Activated CD8-positive, alpha-beta T cell treated with anti-CD3 and anti-CD28 coated beads for 36 hours (primary cell): ENCODE measurements at regions not wholly inside any gene's neighbourhood (a gene's known extent, or its start where the extent isn't known, plus 50 kb on each side); places are given as distances from the start of the nearest gene placed in this dataset.

ENCODE experiments used
- ATAC-seq: fragments of 200-7000 bp; cut with Tn5 transposase; one replicate; pipeline ENCODE4 v1.10.0; 2021; ENCODE audit warnings: mild to moderate bottlenecking, moderate library complexity
- CTCF ChIA-PET: fragments of 350-600 bp; sonication (Branson Sonifier 250); formaldehyde crosslinking; loops from one replicate; lab custom pipeline; 2021; ENCODE audit warnings: antibody characterized with exemption; lab: Charles Lee
- POLR2A ChIA-PET: fragments of 350-600 bp; sonication (Branson Sonifier 250); formaldehyde crosslinking; loops from one replicate; lab custom pipeline; 2021; ENCODE audit warnings: antibody characterized with exemption; lab: Charles Lee
- DNase-seq: peaks from one replicate; pipeline ENCODE4 v3.0.0-alpha.2; 2020
- H3K27ac Mint-ChIP-seq: one replicate; pipeline ENCODE4 v1.8.0; 2021; ENCODE audit warnings: mild to moderate bottlenecking, mixed read lengths
- H3K27me3 Mint-ChIP-seq: one replicate; pipeline ENCODE4 v1.8.0; 2021; ENCODE audit warnings: mixed read lengths
- H3K36me3 Mint-ChIP-seq: one replicate; pipeline ENCODE4 v1.8.0; 2021; ENCODE audit warnings: low read depth, mixed read lengths
- H3K4me1 Mint-ChIP-seq: one replicate; pipeline ENCODE4 v1.8.0; 2021; ENCODE audit warnings: low read depth, mixed read lengths
- H3K4me3 Mint-ChIP-seq: one replicate; pipeline ENCODE4 v1.8.0; 2021; ENCODE audit warnings: mild to moderate bottlenecking, moderate library complexity, mixed read lengths
- H3K9me3 Mint-ChIP-seq: one replicate; pipeline ENCODE4 v1.8.0; 2021; ENCODE audit warnings: mixed read lengths
- intact Hi-C: fragments of 100-400 bp; cut with micrococcal nuclease; formaldehyde crosslinking; loops from one replicate; pipeline ENCODE4 v1.10.0; 2022
- TF ChIP-seq, protein P1 (sequence below): fragments of 200-600 bp; IDR thresholded peaks from one replicate; pipeline ENCODE4 v1.8.0; 2022; ENCODE audit warnings: antibody characterized with exemption, mild to moderate bottlenecking

DNA sequence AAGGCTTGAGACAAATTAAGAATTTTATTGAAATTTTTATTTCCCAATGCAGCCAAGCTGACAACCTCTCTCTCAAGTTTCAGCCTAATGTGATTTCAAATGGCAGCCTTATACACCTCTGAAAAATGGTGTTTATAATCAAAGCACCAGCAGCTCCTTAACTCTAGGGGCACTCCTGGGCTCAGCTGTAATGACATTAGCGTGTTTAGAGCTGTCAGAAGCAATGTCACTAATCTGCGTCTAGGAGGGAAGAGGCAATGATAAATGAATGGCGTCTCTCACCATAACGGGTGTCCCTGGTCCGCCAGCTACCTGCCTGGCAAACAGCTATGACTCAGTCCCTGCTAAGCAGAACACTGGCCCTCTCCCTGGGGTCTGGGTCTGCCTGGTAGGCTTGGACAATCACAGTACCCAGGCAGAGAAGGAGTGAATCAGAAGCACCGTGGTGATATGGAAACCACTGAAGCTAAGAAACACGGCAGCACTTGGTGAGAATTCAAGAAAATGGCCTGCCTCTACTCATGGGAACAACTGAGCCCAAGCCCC lies 131.8 kb upstream of the VSTM2B start:
- Mint-ChIP-seq H3K27ac (no peak overlapping the region), H3K36me3 (no peaks in the 10 kb centered on the region), H3K9me3 (peaks cover 14% of the 10 kb centered on the region), H3K4me1 (no peaks in the 10 kb centered on the region), H3K27me3 (no peaks in the 10 kb centered on the region), H3K4me3 (no peak overlapping the region)
- ATAC-seq: no peak
- no peak for DNase-seq
- TF ChIP-seq, protein P1, sequence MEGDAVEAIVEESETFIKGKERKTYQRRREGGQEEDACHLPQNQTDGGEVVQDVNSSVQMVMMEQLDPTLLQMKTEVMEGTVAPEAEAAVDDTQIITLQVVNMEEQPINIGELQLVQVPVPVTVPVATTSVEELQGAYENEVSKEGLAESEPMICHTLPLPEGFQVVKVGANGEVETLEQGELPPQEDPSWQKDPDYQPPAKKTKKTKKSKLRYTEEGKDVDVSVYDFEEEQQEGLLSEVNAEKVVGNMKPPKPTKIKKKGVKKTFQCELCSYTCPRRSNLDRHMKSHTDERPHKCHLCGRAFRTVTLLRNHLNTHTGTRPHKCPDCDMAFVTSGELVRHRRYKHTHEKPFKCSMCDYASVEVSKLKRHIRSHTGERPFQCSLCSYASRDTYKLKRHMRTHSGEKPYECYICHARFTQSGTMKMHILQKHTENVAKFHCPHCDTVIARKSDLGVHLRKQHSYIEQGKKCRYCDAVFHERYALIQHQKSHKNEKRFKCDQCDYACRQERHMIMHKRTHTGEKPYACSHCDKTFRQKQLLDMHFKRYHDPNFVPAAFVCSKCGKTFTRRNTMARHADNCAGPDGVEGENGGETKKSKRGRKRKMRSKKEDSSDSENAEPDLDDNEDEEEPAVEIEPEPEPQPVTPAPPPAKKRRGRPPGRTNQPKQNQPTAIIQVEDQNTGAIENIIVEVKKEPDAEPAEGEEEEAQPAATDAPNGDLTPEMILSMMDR: no peak
- POLR2A ChIA-PET: no interaction called here
- CTCF ChIA-PET: no interaction called here
- intact Hi-C loops: no loop called here

DNA sequence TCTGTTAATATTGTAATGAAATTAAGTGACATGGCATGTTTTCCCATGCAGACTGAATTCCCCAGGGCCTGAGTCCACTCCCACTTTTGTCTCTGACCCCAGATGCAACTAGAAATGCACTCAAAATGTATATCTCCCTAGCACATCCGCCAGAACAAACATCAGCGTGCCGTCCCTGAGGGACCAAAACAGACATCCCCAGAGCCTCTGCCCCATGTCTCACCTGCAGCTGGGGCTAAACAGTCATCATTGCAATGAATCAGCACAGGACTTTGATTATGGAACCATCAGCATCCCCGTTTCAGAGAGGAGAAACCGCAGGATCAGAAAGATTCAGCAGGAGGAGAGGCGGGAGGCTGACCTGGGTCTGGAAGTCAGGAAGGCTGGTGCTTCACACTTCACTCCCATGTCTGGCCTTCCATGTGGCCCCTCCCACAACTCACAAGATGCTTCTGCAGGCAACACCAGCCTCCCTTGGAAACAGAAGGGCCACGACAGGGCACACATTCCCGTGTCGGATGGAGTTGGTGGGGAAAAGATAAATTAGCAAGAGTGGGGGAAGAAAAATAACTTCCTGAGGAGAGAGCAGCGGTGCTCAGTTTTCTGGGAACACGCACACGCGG lies 130.6 kb upstream of the VSTM2B start:
- Mint-ChIP-seq H3K27me3 (no peaks in the 10 kb centered on the region), H3K27ac (no peak overlapping the region), H3K9me3 (peaks cover 14% of the 10 kb centered on the region), H3K4me3 (no peak overlapping the region), H3K4me1 (no peaks in the 10 kb centered on the region), H3K36me3 (no peaks in the 10 kb centered on the region)
- TF ChIP-seq, protein P1: no peak
- ChIA-PET POLR2A (no interaction called here), CTCF (no interaction called here)
- ATAC-seq: no peak
- intact Hi-C loops: no loop called here
- no peak for DNase-seq

DNA sequence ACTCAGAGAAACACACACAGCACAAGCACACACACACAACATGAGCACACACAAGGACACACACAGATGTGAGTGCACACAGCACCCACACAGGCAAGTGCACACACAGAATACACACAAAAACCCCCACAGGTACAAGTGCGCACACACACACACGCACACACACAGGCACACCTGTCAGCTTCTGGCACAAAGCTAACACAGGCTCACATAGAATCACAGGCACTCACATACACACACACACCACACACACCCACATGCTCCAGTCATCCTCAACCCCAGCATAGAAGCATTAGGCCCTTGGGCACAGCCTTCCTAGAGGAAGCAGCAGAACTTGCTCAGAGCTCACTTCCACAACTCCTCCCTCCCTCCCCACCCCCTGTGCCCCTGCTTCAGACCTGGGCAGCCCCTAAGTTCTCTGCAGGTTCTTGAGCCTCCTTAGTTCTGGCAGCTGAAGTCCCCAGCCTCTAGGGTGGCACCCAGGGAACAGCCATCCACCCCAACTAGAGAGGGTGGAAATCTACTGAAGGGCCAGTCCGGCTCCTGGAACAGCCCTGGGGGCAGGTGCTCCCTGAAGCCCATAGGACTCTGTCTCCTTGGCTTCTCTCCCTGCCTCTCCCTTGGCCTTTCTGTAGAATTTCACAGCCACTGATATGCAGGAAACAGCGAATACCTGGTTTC lies 129.9 kb upstream of the VSTM2B start:
- Mint-ChIP-seq H3K27ac (no peak overlapping the region), H3K36me3 (no peaks in the 10 kb centered on the region), H3K4me3 (no peak overlapping the region), H3K4me1 (no peaks in the 10 kb centered on the region), H3K27me3 (no peaks in the 10 kb centered on the region), H3K9me3 (peaks cover 11% of the 10 kb centered on the region)
- ChIA-PET POLR2A (no interaction called here), CTCF (no interaction called here)
- DNase-seq (no peak), ATAC-seq (no peak)
- intact Hi-C loops: no loop called here
- TF ChIP-seq, protein P1: no peak

DNA sequence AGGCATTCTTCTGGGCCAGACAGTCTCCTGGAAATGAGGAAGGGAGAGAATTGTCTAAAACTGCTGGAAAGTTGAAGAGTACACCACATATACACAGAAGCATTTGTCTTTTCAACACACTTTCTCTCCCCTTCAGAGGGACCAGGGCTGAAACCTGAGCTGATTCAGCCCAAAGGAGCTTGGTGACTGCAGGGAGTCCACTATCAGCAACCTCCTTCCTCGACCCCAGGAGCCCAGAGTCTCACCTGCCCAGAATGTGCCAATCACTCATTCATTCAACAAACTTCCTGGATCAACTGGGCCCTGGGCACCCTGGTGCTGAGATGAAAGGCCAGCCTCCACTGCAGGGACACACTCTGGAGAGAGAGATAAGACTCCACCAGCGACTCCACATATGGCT lies 128.9 kb upstream of the VSTM2B start:
- no peaks in the 10 kb centered on the region for H3K36me3 Mint-ChIP-seq
- H3K27ac Mint-ChIP-seq: no peak overlapping the region
- no peak for DNase-seq
- H3K4me1 Mint-ChIP-seq: no peaks in the 10 kb centered on the region
- no peak overlapping the region for H3K4me3 Mint-ChIP-seq
- CTCF ChIA-PET: no interaction called here
- no peak for ATAC-seq
- H3K9me3 Mint-ChIP-seq: peaks cover under 1% of the 10 kb centered on the region
- intact Hi-C loops: no loop called here
- H3K27me3 Mint-ChIP-seq: no peaks in the 10 kb centered on the region
- TF ChIP-seq, protein P1: no peak
- POLR2A ChIA-PET: no interaction called here

DNA sequence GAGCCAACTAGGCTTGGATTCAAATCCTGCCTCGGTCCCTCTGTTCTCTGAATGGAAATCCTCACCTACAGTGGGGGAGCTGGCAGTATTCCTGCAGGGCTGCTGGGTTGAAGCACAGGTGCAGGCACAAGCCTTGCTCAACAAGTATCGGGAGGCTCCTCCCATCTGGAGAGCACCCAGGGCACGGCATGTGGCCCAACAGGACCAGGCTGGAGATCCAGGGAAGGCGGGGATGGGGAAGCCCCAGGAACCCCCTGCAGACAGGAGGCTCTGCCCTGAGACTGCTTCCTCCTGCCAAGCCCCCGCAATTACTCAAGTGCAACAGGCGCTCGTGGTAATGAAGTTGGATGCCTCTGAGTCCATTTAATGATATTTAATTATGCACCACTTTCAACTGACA lies 128.0 kb upstream of the VSTM2B start:
- no peak overlapping the region for H3K4me3 Mint-ChIP-seq
- ATAC-seq (no peak), DNase-seq (no peak)
- ChIA-PET POLR2A (no interaction called here), CTCF (no interaction called here)
- H3K36me3 Mint-ChIP-seq: no peaks in the 10 kb centered on the region
- no peaks in the 10 kb centered on the region for H3K9me3 Mint-ChIP-seq
- H3K4me1 Mint-ChIP-seq: no peaks in the 10 kb centered on the region
- TF ChIP-seq, protein P1: no peak
- intact Hi-C loops: no loop called here
- H3K27ac Mint-ChIP-seq: no peak overlapping the region
- H3K27me3 Mint-ChIP-seq: no peaks in the 10 kb centered on the region
